Adrenal gland (tissue), 5 donors: ENCODE measurements at regions not wholly inside any gene's neighbourhood (a gene's known extent, or its start where the extent isn't known, plus 50 kb on each side); places are given as distances from the start of the nearest gene placed in this dataset.

ENCODE experiments used
- POLR2A ChIP-seq, 2 donors: fragments of 450-650 bp; IDR thresholded peaks; one replicate each; pipeline ENCODE4 v1.6.1; 2017; ENCODE audit warnings: antibody characterized with exemption in 2 of 2, mild to moderate bottlenecking in 2 of 2, moderate library complexity in 1 of 2
- TF ChIP-seq, protein P1 (sequence below), 6 experiments: fragments of 450-650 bp in 4 of 6; fragments of 200-600 bp in 2 of 6; sonication (generic) in 1 of 6; IDR thresholded peaks; 1 replicate in 5 of 6; 2 replicates in 1 of 6; pipeline versions ENCODE4 v1.5.1 to v1.8.0; 2016 to 2021; ENCODE audit warnings: antibody characterized with exemption in 6 of 6, mild to moderate bottlenecking in 2 of 6, moderate library complexity in 1 of 6
- donor health status: DM: no; HTN: no; CAD: no.

GRCh38 chr11:129721685-129722084 lies 94.0 kb upstream of the TMEM45B start:
- TF ChIP-seq, protein P1, sequence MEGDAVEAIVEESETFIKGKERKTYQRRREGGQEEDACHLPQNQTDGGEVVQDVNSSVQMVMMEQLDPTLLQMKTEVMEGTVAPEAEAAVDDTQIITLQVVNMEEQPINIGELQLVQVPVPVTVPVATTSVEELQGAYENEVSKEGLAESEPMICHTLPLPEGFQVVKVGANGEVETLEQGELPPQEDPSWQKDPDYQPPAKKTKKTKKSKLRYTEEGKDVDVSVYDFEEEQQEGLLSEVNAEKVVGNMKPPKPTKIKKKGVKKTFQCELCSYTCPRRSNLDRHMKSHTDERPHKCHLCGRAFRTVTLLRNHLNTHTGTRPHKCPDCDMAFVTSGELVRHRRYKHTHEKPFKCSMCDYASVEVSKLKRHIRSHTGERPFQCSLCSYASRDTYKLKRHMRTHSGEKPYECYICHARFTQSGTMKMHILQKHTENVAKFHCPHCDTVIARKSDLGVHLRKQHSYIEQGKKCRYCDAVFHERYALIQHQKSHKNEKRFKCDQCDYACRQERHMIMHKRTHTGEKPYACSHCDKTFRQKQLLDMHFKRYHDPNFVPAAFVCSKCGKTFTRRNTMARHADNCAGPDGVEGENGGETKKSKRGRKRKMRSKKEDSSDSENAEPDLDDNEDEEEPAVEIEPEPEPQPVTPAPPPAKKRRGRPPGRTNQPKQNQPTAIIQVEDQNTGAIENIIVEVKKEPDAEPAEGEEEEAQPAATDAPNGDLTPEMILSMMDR (IDR thresholded peaks at IDR 0.05): no peak
- TF ChIP-seq POLR2A (IDR thresholded peaks at IDR 0.05): no peak
